H1 (cell line): ENCODE measurements at regions not wholly inside any gene's neighbourhood (a gene's known extent, or its start where the extent isn't known, plus 50 kb on each side); places are given as distances from the start of the nearest gene placed in this dataset.

Experiments
- CREB1 ChIP-seq: IDR thresholded peaks from 2 replicates; pipeline ENCODE4 v1.6.1; 2012; ENCODE audit warnings: inconsistent platforms
- GABPA ChIP-seq: IDR thresholded peaks from 2 replicates; pipeline ENCODE4 v1.6.1; 2011; ENCODE audit warnings: mild to moderate bottlenecking, low read length, moderate library complexity, borderline replicate concordance; ENCODE audit not compliant: insufficient read depth
- RBBP5 ChIP-seq: IDR thresholded peaks from 2 replicates; pipeline ENCODE4 v1.7.1; 2012; ENCODE audit warnings: low read depth, mild to moderate bottlenecking, inconsistent platforms, low read length, moderate library complexity, borderline replicate concordance
- RNF2 ChIP-seq: fragments of 200-900, 300-1000 bp; sonication (generic); IDR thresholded peaks from 2 replicates; pipeline ENCODE4 v1.7.1; 2016; ENCODE audit warnings: borderline replicate concordance, low read depth, mild to moderate bottlenecking, antibody characterized with exemption, low read length; ENCODE audit not compliant: poor library complexity, severe bottlenecking; ENCODE audit errors: missing control alignments
- TAF1 ChIP-seq: IDR thresholded peaks from 2 replicates; pipeline ENCODE4 v1.6.1; 2011; ENCODE audit warnings: mild to moderate bottlenecking, low read depth, low read length
- TF ChIP-seq, protein P1 (sequence below): IDR thresholded peaks from 2 replicates; pipeline ENCODE4 v1.6.1; 2011; ENCODE audit warnings: low read depth, mild to moderate bottlenecking, low read length; ENCODE audit not compliant: insufficient read depth

GRCh38 chr2:81942876-81943275 lies 1638.3 kb upstream of the LRRTM1 start (continued):
- TF ChIP-seq CREB1 (no peak), RBBP5 (no peak), RNF2 (no peak), GABPA (no peak), TAF1 (no peak)
- TF ChIP-seq, protein P1, sequence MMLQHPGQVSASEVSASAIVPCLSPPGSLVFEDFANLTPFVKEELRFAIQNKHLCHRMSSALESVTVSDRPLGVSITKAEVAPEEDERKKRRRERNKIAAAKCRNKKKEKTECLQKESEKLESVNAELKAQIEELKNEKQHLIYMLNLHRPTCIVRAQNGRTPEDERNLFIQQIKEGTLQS = no peak
